IMR-90 (cell line): ENCODE measurements at regions not wholly inside any gene's neighbourhood (a gene's known extent, or its start where the extent isn't known, plus 50 kb on each side); places are given as distances from the start of the nearest gene placed in this dataset.

Experiments used
- ATAC-seq: fragments of 200-7000 bp; cut with Tn5 transposase; 2 replicates; pipeline ENCODE4 v1.9.1; 2020; ENCODE audit warnings: low read depth, mild to moderate bottlenecking, moderate library complexity
- BruUV-seq: library from RNA; stranded (reverse); fragments of 400-500 nt; replicated peaks from 2 replicates; lab custom pipeline; 2021; lab: Mats Ljungman, UMichigan
- CTCF ChIA-PET: fragments of 300-600 bp; formaldehyde crosslinking; extraction: SDS; loops from one replicate; lab custom pipeline; 2021; ENCODE audit warnings: antibody characterized with exemption; lab: Yijun Ruan, JAX
- POLR2A ChIA-PET: fragments of 300-600 bp; sonication (Branson Sonifier 250); formaldehyde crosslinking; loops from one replicate; lab custom pipeline; 2022; ENCODE audit warnings: antibody characterized with exemption; ENCODE audit not compliant: unreplicated experiment; lab: Charles Lee
- DNase-seq: peaks from one replicate; pipeline ENCODE4 v3.0.0; 2013
- H2AFZ ChIP-seq: replicated peaks from 2 replicates; pipeline ENCODE3; 2013; ENCODE audit warnings: low read length, mild to moderate bottlenecking; ENCODE audit not compliant: poor library complexity
- H2AK5ac ChIP-seq: 2 replicates; pipeline ENCODE4 v1.6.1; 2013; ENCODE audit warnings: low read depth, low read length, inconsistent platforms
- H2AK9ac ChIP-seq: replicated peaks from 2 replicates; pipeline ENCODE3; 2013; ENCODE audit warnings: mild to moderate bottlenecking, low read depth, low read length, moderate library complexity; ENCODE audit not compliant: poor library complexity
- H2BK120ac ChIP-seq: 2 replicates; pipeline ENCODE4 v1.6.1; 2013; ENCODE audit warnings: low read depth, low read length, inconsistent platforms
- H2BK15ac ChIP-seq: 3 replicates; pipeline ENCODE4 v1.6.1; 2013; ENCODE audit warnings: low read depth, low read length, inconsistent platforms
- H2BK20ac ChIP-seq: 2 replicates; pipeline ENCODE4 v1.6.1; 2013; ENCODE audit warnings: low read depth, mild to moderate bottlenecking, inconsistent platforms, low read length, moderate library complexity
- H2BK5ac ChIP-seq: 2 replicates; pipeline ENCODE4 v1.6.1; 2013; ENCODE audit warnings: mild to moderate bottlenecking, low read depth, low read length, inconsistent platforms; ENCODE audit not compliant: poor library complexity, severe bottlenecking
- H3K14ac ChIP-seq: replicated peaks from 2 replicates; pipeline ENCODE4 v1.6.1; 2013; ENCODE audit warnings: low read depth, low read length, inconsistent platforms
- H3K18ac ChIP-seq: 2 replicates; pipeline ENCODE4 v1.6.1; 2013; ENCODE audit warnings: low read depth, low read length, control low read depth
- H3K23ac ChIP-seq: 2 replicates; pipeline ENCODE4 v1.6.1; 2013; ENCODE audit warnings: low read depth, low read length, inconsistent platforms
- H3K27ac ChIP-seq: 2 replicates; pipeline ENCODE4 v1.5.1; 2013; ENCODE audit warnings: mild to moderate bottlenecking, control low read depth, low read length; ENCODE audit not compliant: insufficient read depth
- H3K27me3 ChIP-seq: 2 replicates; pipeline ENCODE4 v1.6.1; 2013; ENCODE audit warnings: low read length; ENCODE audit not compliant: control insufficient read depth, insufficient read depth
- H3K36me3 ChIP-seq: 2 replicates; pipeline ENCODE4 v1.6.1; 2013; ENCODE audit warnings: low read length, mixed read lengths; ENCODE audit not compliant: control insufficient read depth, insufficient read depth
- H3K4ac ChIP-seq: 2 replicates; pipeline ENCODE4 v1.6.1; 2013; ENCODE audit warnings: low read depth, low read length, inconsistent platforms
- H3K4me1 ChIP-seq: 2 replicates; pipeline ENCODE4 v1.6.1; 2013; ENCODE audit warnings: low read length, mixed read lengths; ENCODE audit not compliant: control insufficient read depth, insufficient read depth
- H3K4me2 ChIP-seq: 2 replicates; pipeline ENCODE4 v1.6.1; 2013; ENCODE audit warnings: low read depth, mild to moderate bottlenecking, control low read depth, low read length, moderate library complexity
- H3K4me3 ChIP-seq: 2 replicates; pipeline ENCODE4 v1.5.1; 2013; ENCODE audit warnings: low read depth, mild to moderate bottlenecking, control low read depth, low read length, moderate library complexity; ENCODE audit not compliant: insufficient read depth
- H3K56ac ChIP-seq: 2 replicates; pipeline ENCODE4 v1.6.1; 2013; ENCODE audit warnings: low read length, inconsistent platforms; ENCODE audit not compliant: insufficient read depth; ENCODE audit errors: extremely low read depth
- H3K79me1 ChIP-seq, 2 experiments: 2 replicates each; pipeline ENCODE4 v1.6.1; 2013; ENCODE audit warnings: low read length in 2 of 2, inconsistent platforms in 1 of 2, low read depth in 1 of 2
- H3K9ac ChIP-seq: 2 replicates; pipeline ENCODE4 v1.6.1; 2013; ENCODE audit warnings: low read depth, low read length, control low read depth
- H3K9me1 ChIP-seq: 2 replicates; pipeline ENCODE4 v1.6.1; 2013; ENCODE audit warnings: low read length, inconsistent platforms; ENCODE audit not compliant: insufficient read depth
- H3K9me3 ChIP-seq: 2 replicates; pipeline ENCODE4 v1.6.1; 2013; ENCODE audit warnings: low read length; ENCODE audit not compliant: control insufficient read depth, insufficient read depth
- H4K20me1 ChIP-seq: 2 replicates; pipeline ENCODE4 v1.6.1; 2013; ENCODE audit warnings: low read length, inconsistent platforms; ENCODE audit not compliant: insufficient read depth
- H4K5ac ChIP-seq: 2 replicates; pipeline ENCODE4 v1.6.1; 2013; ENCODE audit warnings: mild to moderate bottlenecking, low read depth, low read length, control low read depth
- H4K8ac ChIP-seq, 2 experiments: 2 replicates each; pipeline ENCODE4 v1.6.1; 2013; ENCODE audit warnings: low read depth in 2 of 2, low read length in 2 of 2, control low read depth in 1 of 2, inconsistent platforms in 1 of 2
- H4K91ac ChIP-seq: 2 replicates; pipeline ENCODE4 v1.6.1; 2013; ENCODE audit warnings: low read depth, low read length, inconsistent platforms; ENCODE audit not compliant: insufficient read depth
- BHLHE40 ChIP-seq: fragments of 150-350 bp; IDR thresholded peaks from 2 replicates; pipeline ENCODE4 v1.6.1; 2016; ENCODE audit warnings: mild to moderate bottlenecking, low read depth, low read length
- CEBPB ChIP-seq: IDR thresholded peaks from 2 replicates; pipeline ENCODE4 v1.6.1; 2012; ENCODE audit warnings: low read depth, low read length, improper control_type of control experiment
- CHD1 ChIP-seq: IDR thresholded peaks from 2 replicates; pipeline ENCODE4 v1.6.1; 2012; ENCODE audit warnings: low read depth, low read length, improper control_type of control experiment
- FOS ChIP-seq: fragments of 150-350 bp; IDR thresholded peaks from 2 replicates; pipeline ENCODE4 v1.6.1; 2016; ENCODE audit warnings: low read depth, low read length
- MAFK ChIP-seq: IDR thresholded peaks from 2 replicates; pipeline ENCODE4 v1.6.1; 2012; ENCODE audit warnings: low read depth, low read length, improper control_type of control experiment
- MAZ ChIP-seq: IDR thresholded peaks from 2 replicates; pipeline ENCODE4 v1.6.1; 2012; ENCODE audit warnings: low read depth, mild to moderate bottlenecking, low read length, improper control_type of control experiment, moderate library complexity, borderline replicate concordance
- MXI1 ChIP-seq: IDR thresholded peaks from 2 replicates; pipeline ENCODE4 v1.6.1; 2012; ENCODE audit warnings: low read depth, mild to moderate bottlenecking, low read length, moderate library complexity, borderline replicate concordance
- NFE2L2 ChIP-seq: fragments of 150-350 bp; IDR thresholded peaks from 2 replicates; pipeline ENCODE4 v1.6.1; 2016; ENCODE audit warnings: low read depth, mild to moderate bottlenecking, low read length
- POLR2A ChIP-seq: IDR thresholded peaks from 2 replicates; pipeline ENCODE4 v1.6.1; 2012; ENCODE audit warnings: mild to moderate bottlenecking, low read depth, low read length
- RAD21 ChIP-seq: IDR thresholded peaks from 2 replicates; pipeline ENCODE4 v1.6.1; 2012; ENCODE audit warnings: low read length, improper control_type of control experiment
- RCOR1 ChIP-seq: IDR thresholded peaks from 2 replicates; pipeline ENCODE4 v1.6.1; 2012; ENCODE audit warnings: mild to moderate bottlenecking, low read length, improper control_type of control experiment; ENCODE audit not compliant: insufficient replicate concordance
- RFX5 ChIP-seq: IDR thresholded peaks from 2 replicates; pipeline ENCODE4 v1.8.0; 2012; ENCODE audit warnings: low read depth, mild to moderate bottlenecking, low read length, moderate library complexity
- SMC3 ChIP-seq: fragments of 150-350 bp; IDR thresholded peaks from 2 replicates; pipeline ENCODE4 v1.6.1; 2016; ENCODE audit warnings: low read depth, mild to moderate bottlenecking, antibody characterized with exemption, low read length, moderate library complexity
- WGBS, 2 experiments: methylation state at CpG; one replicate each; pipeline versions ENCODE4 v1.1.5 to v1.1.7; 2013; ENCODE audit warnings: missing lambda C conversion rate in 2 of 2; ENCODE audit not compliant: insufficient read length in 1 of 2; ENCODE audit errors: extremely low coverage in 2 of 2; 5-methylcytosine and 5-hydroxymethylcytosine counted together
- dilution Hi-C: fragments of 300-500 bp; cut with HindIII; formaldehyde crosslinking; loops from one replicate; pipeline ENCODE4 v1.14.3; 2018; ENCODE audit warnings: low sequenced_read_pairs; ENCODE audit not compliant: unreplicated experiment
- in situ Hi-C: fragments of 300-500 bp; cut with MboI; formaldehyde crosslinking; loops from 3 replicates; pipeline ENCODE4 v1.14.3; 2019; ENCODE audit warnings: low sequenced_read_pairs, inconsistent platforms, mixed read lengths
- intact Hi-C: fragments of 100-400 bp; cut with micrococcal nuclease; formaldehyde crosslinking; loops from 2 replicates; pipeline ENCODE4 v1.10.0; 2022
- TF ChIP-seq, protein P1 (sequence below): fragments of 150-350 bp; IDR thresholded peaks from 2 replicates; pipeline ENCODE4 v1.6.1; 2016; ENCODE audit warnings: low read depth, mild to moderate bottlenecking, low read length, moderate library complexity, borderline replicate concordance
- TF ChIP-seq, protein P2 (sequence below): conservative IDR thresholded peaks from 2 replicates; pipeline ENCODE4 v1.5.1; 2012; ENCODE audit warnings: mild to moderate bottlenecking, low read depth, low read length, improper control_type of control experiment
- TF ChIP-seq, protein P3 (sequence below): fragments of 150-350 bp; IDR thresholded peaks from 2 replicates; pipeline ENCODE4 v1.6.1; 2017; ENCODE audit warnings: mild to moderate bottlenecking, antibody characterized with exemption, low read length, low read depth

DNA sequence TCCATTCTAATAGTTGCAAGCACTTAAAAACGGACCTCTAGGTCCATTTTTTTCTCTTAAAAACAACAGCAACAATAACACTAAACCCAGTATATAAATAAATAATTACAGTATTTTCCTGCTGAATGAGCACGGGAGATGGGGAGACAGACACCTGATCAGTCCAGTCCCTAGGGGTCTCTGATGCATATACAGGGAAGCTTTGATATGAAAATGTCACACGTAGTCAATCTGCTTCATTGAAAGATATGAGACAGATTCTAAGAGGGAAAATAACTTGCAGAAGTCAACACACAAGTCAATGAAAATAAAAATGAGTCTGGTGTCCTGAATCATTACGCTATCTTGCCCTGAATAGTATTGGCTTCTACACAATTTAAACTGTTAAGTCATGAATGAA is 523.3 kb upstream of the SLC8A1 start:
- Histone ChIP-seq H4K5ac (no peak overlapping the region), H2AK9ac (no peak overlapping the region), H3K56ac (no peak overlapping the region), H3K9me3 (no peaks in the 10 kb centered on the region), H3K36me3 (no peaks in the 10 kb centered on the region), H3K18ac (no peak overlapping the region), H4K20me1 (no peaks in the 10 kb centered on the region), H4K8ac (no peak overlapping the region), H3K14ac (no peak overlapping the region), H3K9me1 (no peaks in the 10 kb centered on the region), H3K4me3 (no peak overlapping the region), H2BK120ac (no peak overlapping the region), H3K27me3 (no peaks in the 10 kb centered on the region), H2BK20ac (no peak overlapping the region), H2AK5ac (no peak overlapping the region), H4K91ac (no peak overlapping the region), H2BK5ac (no peak overlapping the region), H3K27ac (no peak overlapping the region), H3K4me2 (no peak overlapping the region), H3K79me1 (no peaks in the 10 kb centered on the region), H3K4me1 (no peaks in the 10 kb centered on the region), H3K9ac (no peak overlapping the region), H3K23ac (no peak overlapping the region), H2AFZ (no peak overlapping the region), H3K4ac (no peak overlapping the region), H2BK15ac (no peak overlapping the region)
- dilution Hi-C loops: no loop called here
- no peak for DNase-seq
- no CpG with 5 or more reads among the region's 4 CpGs for WGBS, 2 experiments
- no peak for ATAC-seq
- intact Hi-C loops: no loop called here
- ChIA-PET POLR2A (no interaction called here), CTCF (no interaction called here)
- TF ChIP-seq POLR2A: no peak
- no peak for TF ChIP-seq SMC3
- no peak for TF ChIP-seq RAD21
- no peak for TF ChIP-seq RFX5
- no peak for TF ChIP-seq CEBPB
- TF ChIP-seq, protein P1, sequence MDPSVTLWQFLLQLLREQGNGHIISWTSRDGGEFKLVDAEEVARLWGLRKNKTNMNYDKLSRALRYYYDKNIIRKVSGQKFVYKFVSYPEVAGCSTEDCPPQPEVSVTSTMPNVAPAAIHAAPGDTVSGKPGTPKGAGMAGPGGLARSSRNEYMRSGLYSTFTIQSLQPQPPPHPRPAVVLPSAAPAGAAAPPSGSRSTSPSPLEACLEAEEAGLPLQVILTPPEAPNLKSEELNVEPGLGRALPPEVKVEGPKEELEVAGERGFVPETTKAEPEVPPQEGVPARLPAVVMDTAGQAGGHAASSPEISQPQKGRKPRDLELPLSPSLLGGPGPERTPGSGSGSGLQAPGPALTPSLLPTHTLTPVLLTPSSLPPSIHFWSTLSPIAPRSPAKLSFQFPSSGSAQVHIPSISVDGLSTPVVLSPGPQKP: no peak
- TF ChIP-seq CHD1: no peak
- TF ChIP-seq FOS: no peak
- TF ChIP-seq NFE2L2: no peak
- TF ChIP-seq BHLHE40: no peak
- TF ChIP-seq MAZ: no peak
- TF ChIP-seq MAFK: no peak
- TF ChIP-seq, protein P2, sequence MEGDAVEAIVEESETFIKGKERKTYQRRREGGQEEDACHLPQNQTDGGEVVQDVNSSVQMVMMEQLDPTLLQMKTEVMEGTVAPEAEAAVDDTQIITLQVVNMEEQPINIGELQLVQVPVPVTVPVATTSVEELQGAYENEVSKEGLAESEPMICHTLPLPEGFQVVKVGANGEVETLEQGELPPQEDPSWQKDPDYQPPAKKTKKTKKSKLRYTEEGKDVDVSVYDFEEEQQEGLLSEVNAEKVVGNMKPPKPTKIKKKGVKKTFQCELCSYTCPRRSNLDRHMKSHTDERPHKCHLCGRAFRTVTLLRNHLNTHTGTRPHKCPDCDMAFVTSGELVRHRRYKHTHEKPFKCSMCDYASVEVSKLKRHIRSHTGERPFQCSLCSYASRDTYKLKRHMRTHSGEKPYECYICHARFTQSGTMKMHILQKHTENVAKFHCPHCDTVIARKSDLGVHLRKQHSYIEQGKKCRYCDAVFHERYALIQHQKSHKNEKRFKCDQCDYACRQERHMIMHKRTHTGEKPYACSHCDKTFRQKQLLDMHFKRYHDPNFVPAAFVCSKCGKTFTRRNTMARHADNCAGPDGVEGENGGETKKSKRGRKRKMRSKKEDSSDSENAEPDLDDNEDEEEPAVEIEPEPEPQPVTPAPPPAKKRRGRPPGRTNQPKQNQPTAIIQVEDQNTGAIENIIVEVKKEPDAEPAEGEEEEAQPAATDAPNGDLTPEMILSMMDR: no peak
- no peak for TF ChIP-seq RCOR1
- no peak for TF ChIP-seq MXI1
- TF ChIP-seq, protein P3, sequence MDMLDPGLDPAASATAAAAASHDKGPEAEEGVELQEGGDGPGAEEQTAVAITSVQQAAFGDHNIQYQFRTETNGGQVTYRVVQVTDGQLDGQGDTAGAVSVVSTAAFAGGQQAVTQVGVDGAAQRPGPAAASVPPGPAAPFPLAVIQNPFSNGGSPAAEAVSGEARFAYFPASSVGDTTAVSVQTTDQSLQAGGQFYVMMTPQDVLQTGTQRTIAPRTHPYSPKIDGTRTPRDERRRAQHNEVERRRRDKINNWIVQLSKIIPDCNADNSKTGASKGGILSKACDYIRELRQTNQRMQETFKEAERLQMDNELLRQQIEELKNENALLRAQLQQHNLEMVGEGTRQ: no peak
- in situ Hi-C loops: no loop called here
- no TSS peak for BruUV-seq
